GM21786 (cell line): ENCODE measurements at regions not wholly inside any gene's neighbourhood (a gene's known extent, or its start where the extent isn't known, plus 50 kb on each side); places are given as distances from the start of the nearest gene placed in this dataset.
"Not testable (repeated sequence)": the region's sequence is repeated elsewhere in the genome, so short reads cannot be mapped to it uniquely, and the experiment has no call there.

Experiments used
- ATAC-seq: cut with Tn5 transposase; IDR thresholded peaks from one replicate; pipeline ENCODE4 v1.9.1; 2021; ENCODE audit not compliant: unreplicated experiment

GRCh38 chr13:61654481-61654880, 238.8 kb upstream of the PCDH20 start:
- no peak for ATAC-seq

GRCh38 chr13:61648547-61648946, 232.9 kb upstream of the PCDH20 start:
- ATAC-seq: no peak

- no peak for ATAC-seq
Measured at GRCh38 chr13:61612192-61612591, 196.5 kb upstream of the PCDH20 start.

- no peak for ATAC-seq
Measured at GRCh38 chr13:61608138-61608537, 192.5 kb upstream of the PCDH20 start.

GRCh38 chr13:61600360-61601033, 184.8 kb upstream of the PCDH20 start:
- no peak for ATAC-seq

- no peak for ATAC-seq
Measured at GRCh38 chr13:61592489-61592888, 176.8 kb upstream of the PCDH20 start.

- no peak for ATAC-seq
Measured at GRCh38 chr13:61575973-61576372, 160.3 kb upstream of the PCDH20 start.

GRCh38 chr13:61563645-61564044, 148.0 kb upstream of the PCDH20 start:
- ATAC-seq: no peak

GRCh38 chr13:61546911-61547310, 131.3 kb upstream of the PCDH20 start:
- no peak for ATAC-seq

GRCh38 chr13:61546413-61546812, 130.8 kb upstream of the PCDH20 start:
- ATAC-seq: no peak

- ATAC-seq: no peak
Measured at GRCh38 chr13:61536433-61536832, 120.8 kb upstream of the PCDH20 start.

GRCh38 chr13:61531383-61532065, 115.9 kb upstream of the PCDH20 start:
- ATAC-seq: no peak

- not testable (repeated sequence) for ATAC-seq
Measured at GRCh38 chr13:61519214-61519613, 103.6 kb upstream of the PCDH20 start.

GRCh38 chr13:61508936-61509335, 93.3 kb upstream of the PCDH20 start:
- ATAC-seq: no peak

- ATAC-seq: no peak
Measured at GRCh38 chr13:61500176-61500575, 84.5 kb upstream of the PCDH20 start.

GRCh38 chr13:61495648-61496047, 80.0 kb upstream of the PCDH20 start:
- no peak for ATAC-seq

- ATAC-seq: not testable (repeated sequence)
Measured at GRCh38 chr13:61493556-61493955, 77.9 kb upstream of the PCDH20 start.

GRCh38 chr13:61486496-61486895, 70.8 kb upstream of the PCDH20 start:
- ATAC-seq: no peak

- ATAC-seq: no peak
Measured at GRCh38 chr13:61485128-61485765, 69.6 kb upstream of the PCDH20 start.

- ATAC-seq: no peak
Measured at GRCh38 chr13:61477619-61478018, 62.0 kb upstream of the PCDH20 start.

- no peak for ATAC-seq
Measured at GRCh38 chr13:61470786-61471185, 55.1 kb upstream of the PCDH20 start.

- no peak for ATAC-seq
Measured at GRCh38 chr13:61466280-61466679, 50.6 kb upstream of the PCDH20 start.
